ENCODE measurements at regions not wholly inside any gene's neighbourhood (a gene's known extent, or its start where the extent isn't known, plus 50 kb on each side); places are given as distances from the start of the nearest gene placed in this dataset.
A peak's percentile ranks its signal among the peaks of the same experiment; 100 is the strongest.

DNA sequence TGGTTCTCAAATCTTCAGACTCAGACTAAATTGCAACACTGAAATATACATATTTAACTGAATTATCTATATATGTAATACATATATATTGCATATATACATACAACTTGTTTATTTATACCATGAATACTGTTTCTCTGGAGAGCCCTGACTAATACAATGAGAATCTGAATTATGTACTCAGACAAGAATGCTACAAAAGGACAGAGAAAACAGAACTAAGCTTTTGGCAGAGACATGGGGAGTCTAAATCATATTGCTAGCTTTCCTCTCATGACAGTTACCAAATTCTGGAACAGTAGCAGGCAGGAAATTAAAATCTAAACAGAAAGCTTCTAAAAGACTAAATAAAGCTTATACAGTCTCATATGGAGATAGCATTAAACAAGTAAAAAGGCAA is 142.4 kb upstream of the KCNMB2 start:
- no peaks in the 10 kb centered on the region for H3K79me2 ChIP-seq (ENCODE audit: control insufficient read depth, insufficient read depth, low read length)
- BruUV-seq (replicated peaks), result no TSS peak
- H3K4me3 ChIP-seq (replicated peaks in 1 of 3; ENCODE audit: insufficient read depth in 1 of 3, low read depth in 1 of 3, low read length in 3 of 3), result no peak overlapping the region
- H3K27ac ChIP-seq (ENCODE audit: insufficient read depth, low read depth, low read length), result peak overlapping the region; percentile 51
- H3K9me3 ChIP-seq (replicated peaks; ENCODE audit: control insufficient read depth, insufficient read depth, low read length), result no peaks in the 10 kb centered on the region
- no peak overlapping the region for H3K9ac ChIP-seq (replicated peaks; ENCODE audit: extremely low read depth, insufficient read depth, low read length)
- intact Hi-C loops (cut with micrococcal nuclease), result no loop called here
- H3K9me1 ChIP-seq (replicated peaks; ENCODE audit: control insufficient read depth, extremely low read depth, insufficient read depth, low read length), result no peaks in the 10 kb centered on the region
- H3K36me3 ChIP-seq (ENCODE audit: control insufficient read depth in 2 of 2, extremely low read depth in 1 of 2, insufficient read depth in 2 of 2, low read length in 2 of 2), result no peaks in the 10 kb centered on the region
- ChIA-PET POLR2A (no interaction called here), CTCF (interaction anchor here (1.4 to 2.4 kb wide), 4 partner anchors 9 to 1522 kb away, joined by 3 to 17 read pairs (median 6); no protein-coding TSS in a partner anchor)
- FAIRE-seq, result no peak
- dilution Hi-C loops (cut with MboI; ENCODE audit: extremely low pct_ligation_motif_present, low sequenced_read_pairs), result no loop called here
- no peak for TF ChIP-seq MAX (IDR thresholded peaks at IDR 0.05; ENCODE audit: insufficient read depth, insufficient read length)
- TF ChIP-seq JUN (IDR thresholded peaks at IDR 0.05; ENCODE audit: borderline replicate concordance, insufficient read depth, insufficient read length, low read depth), result peak; percentile 52
- peaks cover 9% of the 10 kb centered on the region for H3K4me1 ChIP-seq (ENCODE audit: control insufficient read depth, extremely low read depth, insufficient read depth, low read length)
- no peak overlapping the region for H3K4me2 ChIP-seq (ENCODE audit: insufficient read depth, low read length)
- no peaks in the 10 kb centered on the region for H3K27me3 ChIP-seq (ENCODE audit: control insufficient read depth in 2 of 2, insufficient read depth in 2 of 2, low read length in 2 of 2)
- peak overlapping the region; percentile 37 for H2AFZ ChIP-seq (ENCODE audit: low read depth, low read length)
- DNase-seq (ENCODE audit: low read depth, low spot score), result peak; percentile 58
- H4K20me1 ChIP-seq (replicated peaks; ENCODE audit: control insufficient read depth, extremely low read depth, insufficient read depth, low read length), result no peaks in the 10 kb centered on the region

DNA sequence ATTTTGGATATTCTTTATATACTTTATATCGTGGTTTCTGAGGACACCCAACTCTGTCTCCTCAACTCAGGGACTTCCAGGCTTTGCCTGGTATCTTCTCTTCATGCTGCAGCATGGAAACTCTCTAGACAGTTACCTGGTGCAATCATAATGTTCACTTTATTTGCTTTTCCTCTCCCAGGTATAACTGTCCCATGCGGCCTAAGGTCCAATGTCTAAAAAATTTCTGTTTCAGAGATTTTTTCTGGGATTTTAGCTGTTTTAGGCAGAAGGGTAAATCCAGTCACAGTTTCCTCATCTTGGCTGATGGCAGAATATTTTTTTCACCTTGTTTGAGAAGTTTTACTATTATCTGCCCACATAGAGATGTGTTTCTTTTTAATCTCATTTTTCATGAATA is 139.9 kb upstream of the KCNMB2 start:
- no peak overlapping the region for H2AFZ ChIP-seq (ENCODE audit: low read depth, low read length)
- H3K9me1 ChIP-seq (replicated peaks; ENCODE audit: control insufficient read depth, extremely low read depth, insufficient read depth, low read length), result no peaks in the 10 kb centered on the region
- BruUV-seq (replicated peaks), result no TSS peak
- H3K4me2 ChIP-seq (ENCODE audit: insufficient read depth, low read length), result no peak overlapping the region
- DNase-seq (ENCODE audit: low read depth, low spot score) (no peak), FAIRE-seq (no peak)
- ChIA-PET CTCF (no interaction called here), POLR2A (no interaction called here)
- TF ChIP-seq GATA2 (IDR thresholded peaks at IDR 0.05; ENCODE audit: insufficient read depth, insufficient read length, low read depth, low read length) (no peak), POLR2AphosphoS5 (IDR thresholded peaks at IDR 0.05; ENCODE audit: insufficient read depth, low read depth, low read length) (no peak), MYC (IDR thresholded peaks at IDR 0.05; ENCODE audit: low read depth, low read length) (no peak), FOS (IDR thresholded peaks at IDR 0.05; ENCODE audit: borderline replicate concordance, insufficient read depth, low read length) (no peak), JUN (IDR thresholded peaks at IDR 0.05; ENCODE audit: borderline replicate concordance, insufficient read depth, insufficient read length, low read depth) (no peak), MAX (IDR thresholded peaks at IDR 0.05; ENCODE audit: insufficient read depth, insufficient read length) (no peak)
- TF ChIP-seq, protein P1, sequence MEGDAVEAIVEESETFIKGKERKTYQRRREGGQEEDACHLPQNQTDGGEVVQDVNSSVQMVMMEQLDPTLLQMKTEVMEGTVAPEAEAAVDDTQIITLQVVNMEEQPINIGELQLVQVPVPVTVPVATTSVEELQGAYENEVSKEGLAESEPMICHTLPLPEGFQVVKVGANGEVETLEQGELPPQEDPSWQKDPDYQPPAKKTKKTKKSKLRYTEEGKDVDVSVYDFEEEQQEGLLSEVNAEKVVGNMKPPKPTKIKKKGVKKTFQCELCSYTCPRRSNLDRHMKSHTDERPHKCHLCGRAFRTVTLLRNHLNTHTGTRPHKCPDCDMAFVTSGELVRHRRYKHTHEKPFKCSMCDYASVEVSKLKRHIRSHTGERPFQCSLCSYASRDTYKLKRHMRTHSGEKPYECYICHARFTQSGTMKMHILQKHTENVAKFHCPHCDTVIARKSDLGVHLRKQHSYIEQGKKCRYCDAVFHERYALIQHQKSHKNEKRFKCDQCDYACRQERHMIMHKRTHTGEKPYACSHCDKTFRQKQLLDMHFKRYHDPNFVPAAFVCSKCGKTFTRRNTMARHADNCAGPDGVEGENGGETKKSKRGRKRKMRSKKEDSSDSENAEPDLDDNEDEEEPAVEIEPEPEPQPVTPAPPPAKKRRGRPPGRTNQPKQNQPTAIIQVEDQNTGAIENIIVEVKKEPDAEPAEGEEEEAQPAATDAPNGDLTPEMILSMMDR (IDR thresholded peaks at IDR 0.05; ENCODE audit: extremely low read depth in 1 of 2, insufficient read depth in 1 of 2, low read depth in 1 of 2, low read length in 2 of 2), result no peak
- no peaks in the 10 kb centered on the region for H3K79me2 ChIP-seq (ENCODE audit: control insufficient read depth, insufficient read depth, low read length)
- H3K9me3 ChIP-seq (replicated peaks; ENCODE audit: control insufficient read depth, insufficient read depth, low read length), result no peaks in the 10 kb centered on the region
- no peaks in the 10 kb centered on the region for H4K20me1 ChIP-seq (replicated peaks; ENCODE audit: control insufficient read depth, extremely low read depth, insufficient read depth, low read length)
- no peak overlapping the region for H3K4me3 ChIP-seq (replicated peaks in 1 of 3; ENCODE audit: insufficient read depth in 1 of 3, low read depth in 1 of 3, low read length in 3 of 3)
- H3K9ac ChIP-seq (replicated peaks; ENCODE audit: extremely low read depth, insufficient read depth, low read length), result no peak overlapping the region
- intact Hi-C loops (cut with micrococcal nuclease), result no loop called here
- H3K36me3 ChIP-seq (ENCODE audit: control insufficient read depth in 2 of 2, extremely low read depth in 1 of 2, insufficient read depth in 2 of 2, low read length in 2 of 2), result no peaks in the 10 kb centered on the region
- dilution Hi-C loops (cut with MboI; ENCODE audit: extremely low pct_ligation_motif_present, low sequenced_read_pairs), result no loop called here
- no peaks in the 10 kb centered on the region for H3K27me3 ChIP-seq (ENCODE audit: control insufficient read depth in 2 of 2, insufficient read depth in 2 of 2, low read length in 2 of 2)
- no peak overlapping the region for H3K27ac ChIP-seq (ENCODE audit: insufficient read depth, low read depth, low read length)
- H3K4me1 ChIP-seq (ENCODE audit: control insufficient read depth, extremely low read depth, insufficient read depth, low read length), result peaks cover 9% of the 10 kb centered on the region
